DOHH2 (cell line): ENCODE measurements at regions not wholly inside any gene's neighbourhood (a gene's known extent, or its start where the extent isn't known, plus 50 kb on each side); places are given as distances from the start of the nearest gene placed in this dataset.

ENCODE experiments used
- EZH2phosphoT487 ChIP-seq: fragments of 200-600 bp; sonication (generic); IDR thresholded peaks from 2 replicates; pipeline ENCODE4 v1.6.1; 2017; ENCODE audit warnings: borderline replicate concordance, mild to moderate bottlenecking, antibody characterized with exemption, low read length, moderate library complexity, mixed read lengths
- TF ChIP-seq, protein P1 (sequence below): fragments of 200-600 bp; sonication (generic); IDR thresholded peaks from one replicate; pipeline ENCODE4 v1.5.1; 2014; ENCODE audit warnings: antibody characterized with exemption, mild to moderate bottlenecking, low read depth, low read length; ENCODE audit not compliant: poor library complexity, severe bottlenecking

DNA sequence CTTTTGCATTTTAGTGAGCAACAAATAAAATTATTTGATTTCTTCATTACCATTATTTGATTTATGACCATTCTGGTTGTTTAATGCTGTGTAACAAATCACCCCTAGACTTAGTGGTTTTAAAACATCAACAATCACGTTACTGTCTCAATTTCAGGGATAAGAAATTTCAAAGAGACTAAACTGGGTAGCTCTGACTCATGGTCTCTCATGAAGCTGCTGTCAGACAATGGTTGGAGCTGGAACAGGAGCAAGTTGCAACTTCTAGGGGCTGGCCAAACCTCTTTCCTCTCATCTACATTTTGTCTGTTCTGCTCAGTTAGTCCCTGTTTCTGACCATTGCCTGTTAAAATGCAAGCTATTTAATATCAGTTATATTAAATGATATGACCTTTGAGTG, 517.0 kb downstream of the KCNH5 start:
- TF ChIP-seq EZH2phosphoT487 = no peak
- TF ChIP-seq, protein P1, sequence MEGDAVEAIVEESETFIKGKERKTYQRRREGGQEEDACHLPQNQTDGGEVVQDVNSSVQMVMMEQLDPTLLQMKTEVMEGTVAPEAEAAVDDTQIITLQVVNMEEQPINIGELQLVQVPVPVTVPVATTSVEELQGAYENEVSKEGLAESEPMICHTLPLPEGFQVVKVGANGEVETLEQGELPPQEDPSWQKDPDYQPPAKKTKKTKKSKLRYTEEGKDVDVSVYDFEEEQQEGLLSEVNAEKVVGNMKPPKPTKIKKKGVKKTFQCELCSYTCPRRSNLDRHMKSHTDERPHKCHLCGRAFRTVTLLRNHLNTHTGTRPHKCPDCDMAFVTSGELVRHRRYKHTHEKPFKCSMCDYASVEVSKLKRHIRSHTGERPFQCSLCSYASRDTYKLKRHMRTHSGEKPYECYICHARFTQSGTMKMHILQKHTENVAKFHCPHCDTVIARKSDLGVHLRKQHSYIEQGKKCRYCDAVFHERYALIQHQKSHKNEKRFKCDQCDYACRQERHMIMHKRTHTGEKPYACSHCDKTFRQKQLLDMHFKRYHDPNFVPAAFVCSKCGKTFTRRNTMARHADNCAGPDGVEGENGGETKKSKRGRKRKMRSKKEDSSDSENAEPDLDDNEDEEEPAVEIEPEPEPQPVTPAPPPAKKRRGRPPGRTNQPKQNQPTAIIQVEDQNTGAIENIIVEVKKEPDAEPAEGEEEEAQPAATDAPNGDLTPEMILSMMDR = no peak
